ENCODE measurements at regions not wholly inside any gene's neighbourhood (a gene's known extent, or its start where the extent isn't known, plus 50 kb on each side); places are given as distances from the start of the nearest gene placed in this dataset.

DNA sequence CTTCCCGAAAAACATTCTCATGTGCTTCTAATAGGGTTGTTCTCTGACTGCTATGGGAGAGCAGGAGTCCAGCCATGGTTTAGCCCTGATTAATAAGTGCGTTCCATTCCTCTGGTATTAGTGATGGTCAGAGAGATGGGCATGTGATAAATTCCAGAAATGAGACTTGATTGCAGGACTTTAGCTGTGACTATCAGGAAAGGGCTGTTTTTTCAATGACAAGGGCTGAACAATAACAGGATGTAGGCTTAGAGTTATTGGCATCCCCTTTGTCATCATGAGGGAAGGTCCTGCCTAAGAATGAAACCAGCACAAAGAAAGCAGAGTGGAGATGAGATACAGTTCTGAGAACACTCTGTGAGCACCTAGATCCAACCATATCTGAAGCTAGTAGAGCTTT is 494.6 kb downstream of the MIAT start:
- TF ChIP-seq, protein P1, sequence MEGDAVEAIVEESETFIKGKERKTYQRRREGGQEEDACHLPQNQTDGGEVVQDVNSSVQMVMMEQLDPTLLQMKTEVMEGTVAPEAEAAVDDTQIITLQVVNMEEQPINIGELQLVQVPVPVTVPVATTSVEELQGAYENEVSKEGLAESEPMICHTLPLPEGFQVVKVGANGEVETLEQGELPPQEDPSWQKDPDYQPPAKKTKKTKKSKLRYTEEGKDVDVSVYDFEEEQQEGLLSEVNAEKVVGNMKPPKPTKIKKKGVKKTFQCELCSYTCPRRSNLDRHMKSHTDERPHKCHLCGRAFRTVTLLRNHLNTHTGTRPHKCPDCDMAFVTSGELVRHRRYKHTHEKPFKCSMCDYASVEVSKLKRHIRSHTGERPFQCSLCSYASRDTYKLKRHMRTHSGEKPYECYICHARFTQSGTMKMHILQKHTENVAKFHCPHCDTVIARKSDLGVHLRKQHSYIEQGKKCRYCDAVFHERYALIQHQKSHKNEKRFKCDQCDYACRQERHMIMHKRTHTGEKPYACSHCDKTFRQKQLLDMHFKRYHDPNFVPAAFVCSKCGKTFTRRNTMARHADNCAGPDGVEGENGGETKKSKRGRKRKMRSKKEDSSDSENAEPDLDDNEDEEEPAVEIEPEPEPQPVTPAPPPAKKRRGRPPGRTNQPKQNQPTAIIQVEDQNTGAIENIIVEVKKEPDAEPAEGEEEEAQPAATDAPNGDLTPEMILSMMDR (IDR thresholded peaks at IDR 0.05), result no peak
- TF ChIP-seq POLR2A (IDR thresholded peaks at IDR 0.05), result no peak
- TF ChIP-seq EP300 (IDR thresholded peaks at IDR 0.05), result no peak
